GM19043 (cell line): ENCODE measurements at regions not wholly inside any gene's neighbourhood (a gene's known extent, or its start where the extent isn't known, plus 50 kb on each side); places are given as distances from the start of the nearest gene placed in this dataset.
"Not testable (repeated sequence)": the region's sequence is repeated elsewhere in the genome, so short reads cannot be mapped to it uniquely, and the experiment has no call there.

ENCODE experiments used
- ATAC-seq: cut with Tn5 transposase; IDR thresholded peaks from one replicate; pipeline ENCODE4 v1.9.1; 2021; ENCODE audit warnings: low read depth; ENCODE audit not compliant: unreplicated experiment

- ATAC-seq, result no peak
Measured at GRCh38 chr5:120134944-120135343, 329.2 kb upstream of the PRR16 start.

DNA sequence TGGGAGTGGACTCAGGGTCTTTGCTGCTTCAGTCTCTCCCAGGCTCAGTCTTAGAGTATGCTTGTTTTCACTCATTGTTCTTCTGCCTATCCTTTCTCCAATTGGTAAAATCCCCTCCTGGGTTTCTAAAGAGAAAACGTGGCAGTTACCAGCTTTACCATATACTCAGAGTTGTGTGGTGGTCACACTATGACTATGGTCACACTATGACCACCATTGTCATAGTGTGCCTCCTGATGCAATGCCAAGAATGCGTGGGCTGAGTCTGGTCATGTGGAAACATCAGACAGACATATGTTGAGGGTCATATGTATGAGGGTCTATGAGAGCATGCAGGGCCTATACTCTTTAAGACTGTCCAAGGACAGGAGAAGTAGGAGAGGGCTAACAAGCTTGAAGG lies 326.5 kb upstream of the PRR16 start:
- ATAC-seq, result no peak

GRCh38 chr5:120139039-120139438 lies 325.1 kb upstream of the PRR16 start:
- ATAC-seq, result no peak

GRCh38 chr5:120140501-120140900 lies 323.6 kb upstream of the PRR16 start:
- no peak for ATAC-seq

- no peak for ATAC-seq
Measured at GRCh38 chr5:120141076-120141475, 323.0 kb upstream of the PRR16 start.

DNA sequence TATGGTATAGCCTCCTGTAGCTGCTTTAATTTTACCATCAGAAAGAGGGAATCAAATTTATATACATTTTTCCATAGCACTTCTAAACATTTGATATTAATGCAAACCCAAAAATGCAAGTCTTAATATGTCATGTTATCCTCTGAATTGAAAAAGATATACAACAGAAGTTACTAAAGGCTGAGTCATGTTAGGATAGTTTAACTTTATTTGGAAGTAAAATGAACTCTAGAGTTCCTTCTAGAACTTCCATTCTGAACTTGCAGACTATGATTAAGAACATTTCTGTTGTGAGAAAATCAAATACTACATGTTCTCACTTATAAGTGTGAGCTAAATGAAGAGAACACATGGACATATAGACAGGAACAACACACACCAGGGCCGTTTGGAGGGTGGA lies 317.3 kb upstream of the PRR16 start:
- ATAC-seq, result no peak

DNA sequence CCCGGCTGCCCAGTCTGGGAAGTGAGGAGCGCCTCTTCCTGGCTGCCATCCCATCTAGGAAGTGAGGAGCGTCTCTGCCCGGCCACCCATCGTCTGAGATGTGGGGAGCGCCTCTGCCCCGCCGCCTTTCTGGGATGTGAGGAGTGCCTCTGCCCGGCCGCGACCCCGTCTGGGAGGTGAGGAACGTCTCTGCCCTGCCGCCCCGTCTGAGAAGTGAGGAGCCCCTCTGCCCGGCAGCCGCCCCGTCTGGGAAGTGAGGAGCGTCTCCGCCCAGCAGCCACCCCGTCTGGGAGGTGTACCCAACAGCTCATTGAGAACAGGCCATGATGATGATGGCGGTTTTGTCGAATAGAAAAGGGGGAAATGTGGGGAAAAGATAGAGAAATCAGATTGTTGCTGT lies 316.2 kb upstream of the PRR16 start:
- not testable (repeated sequence) for ATAC-seq

GRCh38 chr5:120150770-120151169 lies 313.3 kb upstream of the PRR16 start:
- no peak for ATAC-seq

DNA sequence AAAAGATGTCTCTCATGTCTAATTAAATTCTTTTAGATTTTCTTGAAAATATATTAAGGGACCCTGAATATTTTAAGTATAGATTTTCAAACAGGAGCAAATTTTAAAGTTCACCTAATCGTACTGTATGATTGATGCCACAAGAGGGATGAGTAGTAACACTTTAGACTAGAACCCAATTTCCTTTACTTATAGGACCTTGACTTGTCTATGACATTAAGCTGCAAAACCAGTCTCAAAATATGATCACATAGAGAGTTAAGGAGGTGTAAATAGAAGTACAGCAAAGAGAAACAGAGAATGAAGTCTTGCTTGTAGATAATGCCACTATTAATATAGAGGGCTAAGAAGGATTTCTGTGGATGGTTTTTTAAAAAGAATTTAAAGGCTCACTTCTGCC lies 312.9 kb upstream of the PRR16 start:
- no peak for ATAC-seq

DNA sequence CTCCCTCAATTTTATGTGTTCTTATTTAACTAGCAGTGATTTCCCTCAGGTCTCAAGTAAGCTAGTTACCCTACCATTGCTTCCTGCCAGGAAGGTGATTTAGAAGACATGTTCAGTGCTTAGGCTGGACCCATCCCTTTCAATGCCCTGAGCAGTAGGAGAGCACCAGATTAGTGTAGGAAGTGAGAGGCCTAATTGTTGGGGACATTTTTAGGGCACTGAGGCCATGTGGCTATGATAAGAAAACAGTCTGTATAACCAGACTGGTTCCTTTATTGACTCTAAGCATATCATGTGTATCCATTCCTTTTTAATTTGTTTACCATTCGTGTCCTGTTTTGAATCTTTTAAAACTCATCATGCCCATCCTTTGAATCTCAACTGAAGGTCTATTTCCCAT lies 312.3 kb upstream of the PRR16 start:
- no peak for ATAC-seq

GRCh38 chr5:120152472-120152871 lies 311.6 kb upstream of the PRR16 start:
- no peak for ATAC-seq

DNA sequence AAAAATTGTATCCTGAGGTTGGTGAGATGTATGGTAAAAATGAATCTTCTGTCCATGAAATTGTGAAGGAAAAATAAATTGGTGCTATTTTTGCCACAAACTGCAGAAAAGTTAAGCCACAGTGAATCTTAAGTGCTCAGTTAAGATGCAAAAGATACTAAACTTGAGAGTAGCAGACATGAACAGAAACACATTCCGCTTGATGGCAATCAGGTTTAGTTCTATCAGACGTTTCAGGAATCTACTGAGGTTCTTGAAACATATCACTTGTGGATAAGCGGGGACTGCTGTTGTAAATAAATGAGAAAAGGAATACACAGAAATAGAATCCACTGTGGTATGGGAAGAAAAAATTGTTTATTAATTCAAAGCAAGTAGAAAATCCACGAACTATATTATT lies 311.2 kb upstream of the PRR16 start:
- no peak for ATAC-seq

DNA sequence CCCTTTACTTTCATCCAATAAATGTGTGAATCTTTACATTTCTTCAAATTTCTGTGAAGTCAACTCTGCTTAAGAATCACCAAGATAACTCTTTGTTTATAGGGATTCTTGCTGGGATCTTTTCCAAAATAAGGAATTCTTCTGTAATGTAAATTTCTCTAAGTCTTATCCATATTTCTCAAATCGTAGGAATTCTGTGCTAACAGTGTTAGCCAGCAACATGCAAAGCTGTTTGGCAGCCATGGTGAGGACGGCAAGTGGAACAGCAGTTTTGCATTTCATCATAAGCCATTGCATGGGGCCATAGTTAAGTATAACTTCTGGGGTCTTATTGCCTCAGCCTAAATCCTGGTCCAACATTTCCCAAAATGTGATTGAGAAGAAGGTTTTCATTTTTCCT lies 310.5 kb upstream of the PRR16 start:
- ATAC-seq, result no peak

DNA sequence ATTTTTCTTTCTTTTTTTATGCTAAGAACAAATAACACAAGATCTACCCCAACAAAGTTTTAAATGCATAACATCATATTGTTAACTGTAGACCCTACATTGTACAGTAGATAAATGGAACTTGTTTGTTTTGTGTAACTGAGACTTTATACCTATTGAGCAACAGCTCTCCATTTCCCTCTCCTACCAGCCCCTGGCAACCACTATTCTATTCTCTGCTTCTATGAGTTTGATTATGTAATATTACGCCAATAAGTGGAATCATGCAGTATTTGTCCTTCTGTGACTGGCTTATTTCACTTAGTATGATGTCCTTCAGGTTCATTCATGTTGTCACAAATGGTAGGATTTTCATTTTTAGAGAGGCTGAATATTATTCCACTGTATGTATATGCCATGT lies 308.2 kb upstream of the PRR16 start:
- ATAC-seq, result no peak

DNA sequence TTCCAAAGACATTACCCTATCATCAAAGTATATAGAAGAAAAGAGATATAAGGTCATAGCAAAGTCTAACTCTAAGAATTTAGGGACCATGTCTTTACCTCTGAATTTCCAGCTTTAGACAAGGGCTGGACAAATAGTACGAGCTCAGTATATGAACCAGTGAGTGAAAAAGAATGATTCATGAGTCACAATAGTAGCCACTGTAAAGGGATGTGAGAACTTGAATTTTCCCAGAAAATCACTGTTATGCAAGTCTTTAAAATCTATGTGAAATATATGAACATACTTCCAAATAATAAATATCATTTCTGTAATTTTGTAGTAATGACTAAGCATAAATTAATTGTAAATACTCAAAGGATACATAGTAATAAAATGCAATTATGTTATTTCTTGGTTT lies 305.9 kb upstream of the PRR16 start:
- ATAC-seq, result no peak

DNA sequence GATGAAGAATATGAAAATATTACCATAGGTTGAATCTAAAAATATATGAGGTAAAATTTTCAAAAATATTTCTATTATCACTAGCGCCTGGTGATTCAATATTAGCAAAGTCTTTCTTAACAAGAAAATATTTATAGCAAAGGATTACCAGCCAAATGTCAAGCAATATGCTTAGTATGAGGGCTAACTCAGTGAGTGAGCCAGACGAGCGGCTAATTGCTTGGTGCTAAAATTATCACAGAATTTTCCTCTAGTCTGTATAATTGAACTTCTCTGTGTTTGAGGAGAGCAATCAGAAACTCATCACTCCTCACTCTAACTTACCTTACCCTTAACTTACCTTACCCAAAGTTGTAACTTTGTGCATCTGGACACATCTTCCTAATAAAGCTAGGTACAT lies 304.9 kb upstream of the PRR16 start:
- no peak for ATAC-seq

- no peak for ATAC-seq
Measured at GRCh38 chr5:120160124-120160895, 303.8 kb upstream of the PRR16 start.

GRCh38 chr5:120162321-120162720 lies 301.8 kb upstream of the PRR16 start:
- ATAC-seq, result no peak

- no peak for ATAC-seq
Measured at GRCh38 chr5:120164037-120164436, 300.1 kb upstream of the PRR16 start.

GRCh38 chr5:120164986-120165385 lies 299.1 kb upstream of the PRR16 start:
- ATAC-seq, result no peak

DNA sequence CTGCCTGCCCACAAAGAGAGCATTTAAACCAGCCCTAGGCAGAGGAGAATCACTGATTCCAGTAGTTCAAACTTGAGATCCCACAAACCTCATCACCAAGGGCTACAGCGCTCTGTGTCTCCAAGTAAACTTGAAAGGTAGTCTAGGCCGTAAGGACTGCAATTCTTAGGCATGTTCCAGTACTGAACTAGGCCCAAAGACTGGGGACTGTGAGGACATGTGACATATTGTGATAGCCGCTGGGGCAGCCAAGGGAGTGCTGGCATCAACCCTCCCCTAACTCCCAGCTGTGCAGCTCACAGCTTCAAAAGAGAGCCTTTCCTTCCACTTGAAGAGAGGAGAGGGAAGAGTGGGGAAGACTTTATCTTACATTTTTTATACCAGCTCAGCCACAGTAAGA lies 291.0 kb upstream of the PRR16 start:
- ATAC-seq, result no peak

GRCh38 chr5:120174089-120174488 lies 290.0 kb upstream of the PRR16 start:
- no peak for ATAC-seq

DNA sequence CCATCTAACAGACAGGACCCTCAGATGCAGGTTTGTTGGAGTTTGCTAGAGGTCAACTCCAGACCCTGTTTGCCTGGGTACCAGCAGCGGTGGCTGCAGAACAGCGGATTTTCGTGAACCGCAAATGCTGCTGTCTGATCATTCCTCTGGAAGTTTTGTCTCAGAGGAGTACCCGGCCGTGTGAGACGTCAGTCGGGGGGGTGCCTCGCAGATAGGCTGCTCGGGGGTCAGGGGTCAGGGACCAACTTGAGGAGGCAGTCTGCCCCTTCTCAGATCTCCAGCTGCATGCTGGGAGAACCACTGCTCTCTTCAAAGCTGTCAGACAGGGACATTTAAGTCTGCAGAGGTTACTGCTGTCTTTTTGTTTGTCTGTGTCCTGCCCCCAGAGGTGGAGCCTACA lies 282.9 kb upstream of the PRR16 start:
- ATAC-seq, result not testable (repeated sequence)
